ENCODE measurements at regions not wholly inside any gene's neighbourhood (a gene's known extent, or its start where the extent isn't known, plus 50 kb on each side); places are given as distances from the start of the nearest gene placed in this dataset.

GRCh38 chr12:91868054-91868453, 277.6 kb downstream of the BTG1 start:
- Histone ChIP-seq H3K27ac (ENCODE audit: low read length) (no peak overlapping the region), H3K4me1 (ENCODE audit: control insufficient read depth, insufficient read depth, low read length) (no peaks in the 10 kb centered on the region), H3K9me3 (ENCODE audit: control insufficient read depth, insufficient read depth, low read depth, low read length) (no peaks in the 10 kb centered on the region), H3K36me3 (ENCODE audit: control insufficient read depth, insufficient read depth, low read length) (no peaks in the 10 kb centered on the region), H3K27me3 (ENCODE audit: control insufficient read depth, insufficient read depth, low read length) (no peaks in the 10 kb centered on the region), H3K4me3 (ENCODE audit: low read depth in 2 of 2, low read length in 2 of 2) (no peak overlapping the region)
- no peak for DNase-seq (ENCODE audit: low read depth, low spot score)
- ATAC-seq = no peak
- no TSS peak for BruUV-seq (replicated peaks)
- POLR2A ChIA-PET = no interaction called here
- intact Hi-C loops (cut with micrococcal nuclease; ENCODE audit: unreplicated experiment) (no loop called here), in situ Hi-C loops (cut with HindIII; ENCODE audit: low pct_unique_long_range_greater_than_20kb, low sequenced_read_pairs) (no loop called here)
- TF ChIP-seq REST (IDR thresholded peaks at IDR 0.05; ENCODE audit: insufficient read depth in 1 of 2, low read depth in 2 of 2, low read length in 1 of 2) = no peak
- TF ChIP-seq POLR2AphosphoS5 (IDR thresholded peaks at IDR 0.05; ENCODE audit: low read depth, low read length) = no peak
- no peak for TF ChIP-seq SIN3A (IDR thresholded peaks at IDR 0.05; ENCODE audit: borderline replicate concordance, insufficient read depth, low read depth, low read length)
- TF ChIP-seq CTCF (IDR thresholded peaks at IDR 0.05) = no peak
- TF ChIP-seq TCF7L2 (IDR thresholded peaks at IDR 0.05; ENCODE audit: low read depth, low read length) = no peak
- CTCF ChIA-PET = no interaction called here

GRCh38 chr12:91866566-91866965, 279.1 kb downstream of the BTG1 start:
- no peak for DNase-seq (ENCODE audit: low read depth, low spot score)
- intact Hi-C loops (cut with micrococcal nuclease; ENCODE audit: unreplicated experiment) = no loop called here
- Histone ChIP-seq H3K4me1 (ENCODE audit: control insufficient read depth, insufficient read depth, low read length) (no peaks in the 10 kb centered on the region), H3K4me3 (ENCODE audit: low read depth in 2 of 2, low read length in 2 of 2) (no peak overlapping the region), H3K36me3 (ENCODE audit: control insufficient read depth, insufficient read depth, low read length) (no peaks in the 10 kb centered on the region), H3K27ac (ENCODE audit: low read length) (no peak overlapping the region), H3K9me3 (ENCODE audit: control insufficient read depth, insufficient read depth, low read depth, low read length) (no peaks in the 10 kb centered on the region), H3K27me3 (ENCODE audit: control insufficient read depth, insufficient read depth, low read length) (no peaks in the 10 kb centered on the region)
- in situ Hi-C loops (cut with HindIII; ENCODE audit: low pct_unique_long_range_greater_than_20kb, low sequenced_read_pairs) = no loop called here
- ATAC-seq = no peak
- CTCF ChIA-PET = no interaction called here
- POLR2A ChIA-PET = no interaction called here
- BruUV-seq (replicated peaks) = no TSS peak
- no peak for TF ChIP-seq POLR2AphosphoS5 (IDR thresholded peaks at IDR 0.05; ENCODE audit: low read depth, low read length)
- no peak for TF ChIP-seq SIN3A (IDR thresholded peaks at IDR 0.05; ENCODE audit: borderline replicate concordance, insufficient read depth, low read depth, low read length)
- TF ChIP-seq TCF7L2 (IDR thresholded peaks at IDR 0.05; ENCODE audit: low read depth, low read length) = no peak
- TF ChIP-seq CTCF (IDR thresholded peaks at IDR 0.05) = no peak
- TF ChIP-seq REST (IDR thresholded peaks at IDR 0.05; ENCODE audit: insufficient read depth in 1 of 2, low read depth in 2 of 2, low read length in 1 of 2) = no peak
